HCEC 1CT (cell line): ENCODE measurements at regions not wholly inside any gene's neighbourhood (a gene's known extent, or its start where the extent isn't known, plus 50 kb on each side); places are given as distances from the start of the nearest gene placed in this dataset.

Source experiments
- DNase-seq: peaks from one replicate; pipeline ENCODE4 v3.0.0-alpha.2; 2017

DNA sequence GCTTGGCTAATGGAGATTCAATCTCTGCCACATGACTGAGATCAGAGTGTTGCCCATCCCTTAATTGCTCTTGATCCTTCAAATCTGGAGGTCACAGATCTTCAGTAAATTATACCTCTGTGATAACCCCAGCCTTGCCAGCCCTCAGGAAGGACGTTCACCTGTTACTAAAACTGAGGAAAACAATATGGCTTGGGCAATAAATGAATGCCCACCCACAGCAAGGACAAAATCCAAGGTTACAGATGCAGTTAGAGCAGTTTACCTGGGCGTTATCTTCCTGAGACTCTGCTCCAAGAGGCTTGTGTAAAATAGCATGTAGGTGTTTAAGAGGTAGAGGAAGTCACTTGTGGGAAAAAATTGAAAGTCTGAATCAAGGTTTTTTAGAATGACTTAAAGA, 69.3 kb upstream of the MAOA start:
- DNase-seq: no peak

DNA sequence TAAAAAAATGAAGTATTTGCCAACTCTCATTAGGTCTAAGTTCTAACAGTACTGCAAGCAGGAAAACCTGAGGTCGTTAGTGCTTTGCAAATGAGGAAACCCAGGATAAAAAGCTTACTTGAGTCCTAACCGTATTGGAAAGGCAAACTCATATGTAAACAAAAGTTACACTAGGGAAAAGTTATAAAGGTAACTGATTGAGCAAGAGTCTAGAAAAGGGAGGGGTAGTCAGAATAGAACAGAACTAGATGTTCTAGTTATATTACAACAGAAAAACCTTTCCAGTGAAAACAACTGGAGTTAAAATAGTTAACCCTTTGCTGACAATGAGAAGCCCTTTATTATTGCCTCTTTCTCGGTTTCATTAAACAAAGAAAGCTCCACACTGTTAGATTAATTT, 66.4 kb upstream of the MAOA start:
- peak; percentile 15 for DNase-seq

DNA sequence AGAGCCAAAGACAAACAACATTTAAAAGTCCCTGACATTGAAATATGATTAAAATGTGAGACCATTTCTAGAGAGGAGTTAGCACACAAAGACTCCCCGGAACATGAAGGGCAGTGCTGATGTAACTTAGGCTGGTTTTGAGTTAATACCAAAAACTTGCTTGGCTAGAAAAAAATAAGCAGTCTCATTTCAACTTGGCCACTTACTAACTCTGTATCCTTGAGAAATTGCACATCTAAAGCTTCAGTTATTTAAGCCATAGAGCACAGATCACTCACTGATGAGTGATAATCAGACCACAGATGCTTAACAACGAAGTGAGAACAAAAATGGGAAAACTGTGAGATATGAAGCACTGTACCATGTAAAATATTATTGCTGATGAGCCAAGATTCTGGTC, 65.9 kb upstream of the MAOA start:
- peak; percentile 3 for DNase-seq

DNA sequence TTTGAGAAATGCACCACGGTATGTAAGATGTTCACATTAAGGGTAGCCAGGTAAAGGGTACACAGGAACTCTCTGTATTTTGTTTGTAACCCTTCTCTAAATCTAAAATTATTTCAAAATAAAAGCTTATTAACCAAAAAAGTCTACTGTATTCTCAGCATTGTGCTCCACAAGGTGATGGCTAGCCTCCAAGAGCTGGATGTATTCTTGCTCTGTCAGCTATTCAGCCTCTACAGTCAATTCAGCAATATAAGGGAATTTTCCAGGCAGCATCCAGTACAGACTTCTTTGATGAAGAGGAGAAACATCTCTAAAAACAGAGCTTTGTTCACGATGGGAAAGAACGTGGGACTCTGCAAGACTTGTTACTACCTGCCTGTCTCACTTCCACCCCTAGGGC, 63.5 kb upstream of the MAOA start:
- no peak for DNase-seq

DNA sequence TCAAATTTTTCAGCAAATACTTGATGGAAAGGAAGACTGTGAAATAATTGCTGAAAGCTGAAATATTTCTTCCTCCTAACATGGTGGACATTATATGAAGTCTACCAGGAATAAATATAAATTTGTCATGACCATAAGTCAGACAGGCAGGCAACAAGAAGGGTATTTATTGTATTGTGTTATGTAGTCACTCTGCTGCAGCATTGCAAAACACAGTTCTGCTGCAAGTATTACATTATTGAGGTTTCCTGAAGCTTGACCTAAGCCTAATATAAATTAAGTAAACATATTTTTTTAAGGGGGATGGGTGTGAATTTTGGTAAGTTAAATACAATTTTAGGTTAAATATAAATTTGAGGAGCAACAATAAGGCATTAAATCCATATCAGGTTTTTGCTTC, 60.2 kb upstream of the MAOA start:
- peak; percentile 10 for DNase-seq

DNA sequence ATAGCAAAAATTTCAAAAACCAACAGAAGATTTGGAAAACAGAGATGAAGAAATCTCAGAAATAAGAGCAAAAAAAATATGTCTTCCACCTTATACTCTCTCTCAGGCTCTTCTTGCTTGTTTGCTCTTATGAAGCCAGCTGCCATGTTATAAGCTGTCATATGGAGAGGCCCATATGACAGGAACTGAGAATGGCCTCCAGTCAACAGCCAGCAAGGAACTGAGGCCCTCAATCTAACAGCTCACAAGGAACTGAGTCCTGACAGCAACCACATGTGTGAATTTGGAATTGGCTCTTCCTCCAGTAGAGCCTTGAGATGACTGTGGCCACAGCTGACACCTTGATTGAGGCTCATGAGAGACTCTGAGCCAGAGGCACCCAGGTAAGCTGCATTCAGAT, 51.3 kb upstream of the MAOA start:
- DNase-seq: no peak

DNA sequence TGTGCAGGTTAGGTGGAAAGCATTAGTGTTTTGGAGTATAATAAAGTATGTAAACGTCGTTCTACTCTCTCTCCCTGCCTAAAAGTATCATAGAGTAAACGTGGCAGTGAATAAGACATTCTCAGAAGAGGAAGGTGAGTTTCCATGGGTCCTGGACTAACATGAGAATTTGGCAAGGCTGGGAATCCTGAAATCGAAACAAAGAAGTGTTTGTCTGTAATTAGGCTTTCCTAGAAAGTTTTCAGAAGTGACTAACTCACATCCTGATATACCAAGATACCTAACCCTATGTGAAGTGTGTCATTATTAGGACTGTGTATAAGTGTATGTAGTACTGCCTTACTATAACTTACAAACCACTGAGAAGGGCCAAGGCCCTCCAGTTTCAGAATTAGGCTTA, 50.7 kb upstream of the MAOA start:
- no peak for DNase-seq
